GM12878 (cell line): ENCODE measurements at regions not wholly inside any gene's neighbourhood (a gene's known extent, or its start where the extent isn't known, plus 50 kb on each side); places are given as distances from the start of the nearest gene placed in this dataset.

Experiments
- ATAC-seq: fragments of 200-7000 bp; cut with Tn5 transposase; 3 replicates; pipeline ENCODE4 v1.9.1; 2020; ENCODE audit warnings: mild to moderate bottlenecking, moderate library complexity
- BruUV-seq: library from RNA; stranded (reverse); fragments of 400-500 nt; replicated peaks from 2 replicates; lab custom pipeline; 2021; lab: Mats Ljungman, UMichigan
- CTCF ChIA-PET: fragments of 300-600 bp; sonication (Branson Sonifier 250); formaldehyde crosslinking; extraction: SDS; loops from one replicate; lab custom pipeline; 2021; ENCODE audit warnings: inconsistent platforms; lab: Yijun Ruan, JAX
- POLR2A ChIA-PET: fragments of 350-600 bp; formaldehyde crosslinking; extraction: SDS; loops from one replicate; lab custom pipeline; 2021; ENCODE audit warnings: inconsistent platforms; lab: Charles Lee
- RAD21 ChIA-PET: fragments of 300-600 bp; sonication (Branson Sonifier 250); formaldehyde crosslinking; loops from one replicate; lab custom pipeline; 2023; ENCODE audit warnings: antibody characterized with exemption; ENCODE audit not compliant: unreplicated experiment; lab: Charles Lee
- SMC1A ChIA-PET: fragments of 300-600 bp; sonication (Branson Sonifier 250); formaldehyde crosslinking; loops from one replicate; lab custom pipeline; 2023; ENCODE audit not compliant: unreplicated experiment, uncharacterized antibody; lab: Charles Lee
- DNase-seq: peaks from one replicate; pipeline ENCODE4 v3.0.0-alpha.2; 2011; ENCODE audit warnings: low read depth, low spot score
- FAIRE-seq: peaks from 3 replicates; lab custom pipeline; 2011; peaks lifted over from hg19 to GRCh38; lab: Jason Lieb, UNC
- H2AFZ ChIP-seq: 2 replicates; pipeline ENCODE4 v1.6.0; 2011; ENCODE audit warnings: low read depth, low read length, control low read depth; ENCODE audit not compliant: control insufficient read depth
- H3K27ac ChIP-seq: 2 replicates; pipeline ENCODE4 v1.5.1; 2011; ENCODE audit warnings: control low read depth; ENCODE audit not compliant: control insufficient read depth, insufficient read depth
- H3K27me3 ChIP-seq, 2 experiments: replicated peaks in 1 of 2; 2 replicates each; pipeline versions ENCODE4 v1.6.0 to v1.6.1; 2011; ENCODE audit warnings: low read length in 1 of 2; ENCODE audit not compliant: control insufficient read depth in 2 of 2, insufficient read depth in 2 of 2
- H3K36me3 ChIP-seq, 2 experiments: 2 replicates each; pipeline ENCODE4 v1.5.1; 2011; ENCODE audit warnings: low read length in 1 of 2; ENCODE audit not compliant: control insufficient read depth in 2 of 2, insufficient read depth in 2 of 2
- H3K4me1 ChIP-seq: 2 replicates; pipeline ENCODE4 v1.6.1; 2011; ENCODE audit warnings: mild to moderate bottlenecking, low read length, moderate library complexity, mixed read lengths; ENCODE audit not compliant: control insufficient read depth, insufficient read depth
- H3K4me2 ChIP-seq: 2 replicates; pipeline ENCODE4 v1.6.0; 2011; ENCODE audit warnings: control low read depth; ENCODE audit not compliant: control insufficient read depth, insufficient read depth
- H3K4me3 ChIP-seq: fragments of 200-600 bp; sonication (generic); 2 replicates; pipeline ENCODE4 v1.5.1; 2016
- H3K79me2 ChIP-seq: 2 replicates; pipeline ENCODE4 v1.6.0; 2011; ENCODE audit warnings: low read length; ENCODE audit not compliant: control insufficient read depth, insufficient read depth
- H3K9ac ChIP-seq: 2 replicates; pipeline ENCODE4 v1.8.0; 2011; ENCODE audit warnings: low read length, control low read depth, mixed read lengths; ENCODE audit not compliant: control insufficient read depth, insufficient read depth
- H3K9me3 ChIP-seq: replicated peaks from 3 replicates; pipeline ENCODE4 v1.5.1; 2011; ENCODE audit warnings: mild to moderate bottlenecking, low read length; ENCODE audit not compliant: control insufficient read depth, insufficient read depth
- H4K20me1 ChIP-seq: 2 replicates; pipeline ENCODE4 v1.6.0; 2011; ENCODE audit not compliant: control insufficient read depth, insufficient read depth
- BACH1 ChIP-seq: fragments of 450-650 bp; IDR thresholded peaks from 2 replicates; pipeline ENCODE4 v1.6.1; 2017; ENCODE audit warnings: mild to moderate bottlenecking, borderline replicate concordance
- BMI1 ChIP-seq: fragments of 450-650 bp; IDR thresholded peaks from 2 replicates; pipeline ENCODE4 v1.6.1; 2016; ENCODE audit warnings: mild to moderate bottlenecking, moderate library complexity, borderline replicate concordance
- EED ChIP-seq: sonication (generic); IDR thresholded peaks from 2 replicates; pipeline ENCODE4 v1.6.1; 2016; ENCODE audit warnings: antibody characterized with exemption, low read depth
- EGR1 ChIP-seq, 2 experiments: IDR thresholded peaks; 1 replicate in 1 of 2; 2 replicates in 1 of 2; pipeline ENCODE4 v1.6.1; 2011 to 2012; ENCODE audit warnings: low read depth in 2 of 2, low read length in 2 of 2, borderline replicate concordance in 1 of 2, mild to moderate bottlenecking in 1 of 2, moderate library complexity in 1 of 2
- GABPA ChIP-seq: IDR thresholded peaks from 2 replicates; pipeline ENCODE4 v1.6.1; 2014; ENCODE audit warnings: antibody characterized with exemption, low read depth, mild to moderate bottlenecking, inconsistent platforms
- IKZF2 ChIP-seq, 2 experiments: fragments of 450-650 bp; IDR thresholded peaks; 2 replicates each; pipeline ENCODE4 v1.6.1; 2017; ENCODE audit warnings: mild to moderate bottlenecking in 2 of 2, moderate library complexity in 2 of 2
- MTA3 ChIP-seq: IDR thresholded peaks from 2 replicates; pipeline ENCODE4 v1.6.1; 2012; ENCODE audit warnings: low read length, inconsistent platforms, borderline replicate concordance
- NBN ChIP-seq: fragments of 450-650 bp; IDR thresholded peaks from 2 replicates; pipeline ENCODE4 v1.6.1; 2016
- NRF1 ChIP-seq: conservative IDR thresholded peaks from 2 replicates; pipeline ENCODE4 v1.6.1; 2011; ENCODE audit warnings: mild to moderate bottlenecking, low read depth, low read length, improper control_type of control experiment
- POLR2AphosphoS5 ChIP-seq: IDR thresholded peaks from 2 replicates; pipeline ENCODE4 v1.6.1; 2011; ENCODE audit warnings: mild to moderate bottlenecking, low read length, inconsistent platforms
- RAD51 ChIP-seq: fragments of 450-650 bp; IDR thresholded peaks from 2 replicates; pipeline ENCODE4 v1.6.1; 2016; ENCODE audit warnings: moderate library complexity, mild to moderate bottlenecking, inconsistent platforms
- RBBP5 ChIP-seq: fragments of 200-600 bp; sonication (generic); conservative IDR thresholded peaks from 2 replicates; pipeline ENCODE4 v1.6.1; 2016
- RELA ChIP-seq: fragments of 450-650 bp; IDR thresholded peaks from 2 replicates; pipeline ENCODE4 v1.8.0; 2014; ENCODE audit warnings: borderline replicate concordance; ENCODE audit not compliant: partially characterized antibody
- TARDBP ChIP-seq: IDR thresholded peaks from 2 replicates; pipeline ENCODE4 v1.6.1; 2016; ENCODE audit warnings: borderline replicate concordance
- ZNF592 ChIP-seq: fragments of 450-650 bp; IDR thresholded peaks from 2 replicates; pipeline ENCODE4 v1.6.1; 2017; ENCODE audit warnings: mild to moderate bottlenecking, moderate library complexity
- in situ Hi-C: fragments of 300-500 bp; cut with MboI; formaldehyde crosslinking; loops from 9 replicates; pipeline ENCODE4 v1.14.3; 2018; ENCODE audit warnings: mixed read lengths
- intact Hi-C: fragments of 100-400 bp; cut with micrococcal nuclease; formaldehyde crosslinking; loops from one replicate; pipeline ENCODE4 v1.14.2; 2022; ENCODE audit not compliant: unreplicated experiment
- TF ChIP-seq, protein P1 (sequence below): fragments of 450-650 bp; IDR thresholded peaks from 2 replicates; pipeline ENCODE4 v1.6.1; 2017; ENCODE audit warnings: mild to moderate bottlenecking
- TF ChIP-seq, protein P2 (sequence below): fragments of 450-650 bp; IDR thresholded peaks from 2 replicates; pipeline ENCODE4 v1.6.1; 2017; ENCODE audit warnings: low read depth, mild to moderate bottlenecking, moderate library complexity

DNA sequence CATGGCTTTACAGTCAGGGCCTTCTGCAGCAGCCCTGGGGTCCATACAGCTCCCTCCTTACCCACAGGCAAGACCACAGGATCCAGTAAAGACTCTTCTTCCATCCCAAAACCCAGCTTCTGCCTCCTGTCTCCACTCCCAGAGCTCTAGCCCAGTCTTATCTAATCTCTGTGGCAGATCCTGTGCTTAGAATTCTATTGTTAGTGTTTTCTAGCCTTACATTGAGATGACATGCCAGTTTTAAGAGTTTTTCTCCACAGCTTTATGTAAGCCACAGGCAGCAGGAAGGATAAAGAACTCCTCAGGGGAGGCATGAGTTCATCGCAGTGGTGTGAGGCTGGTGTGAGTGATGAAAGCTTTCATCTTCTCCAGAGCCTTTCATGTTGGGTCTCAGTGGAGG, 129.1 kb downstream of the RCHY1 start (continued):
- TF ChIP-seq, protein P1, sequence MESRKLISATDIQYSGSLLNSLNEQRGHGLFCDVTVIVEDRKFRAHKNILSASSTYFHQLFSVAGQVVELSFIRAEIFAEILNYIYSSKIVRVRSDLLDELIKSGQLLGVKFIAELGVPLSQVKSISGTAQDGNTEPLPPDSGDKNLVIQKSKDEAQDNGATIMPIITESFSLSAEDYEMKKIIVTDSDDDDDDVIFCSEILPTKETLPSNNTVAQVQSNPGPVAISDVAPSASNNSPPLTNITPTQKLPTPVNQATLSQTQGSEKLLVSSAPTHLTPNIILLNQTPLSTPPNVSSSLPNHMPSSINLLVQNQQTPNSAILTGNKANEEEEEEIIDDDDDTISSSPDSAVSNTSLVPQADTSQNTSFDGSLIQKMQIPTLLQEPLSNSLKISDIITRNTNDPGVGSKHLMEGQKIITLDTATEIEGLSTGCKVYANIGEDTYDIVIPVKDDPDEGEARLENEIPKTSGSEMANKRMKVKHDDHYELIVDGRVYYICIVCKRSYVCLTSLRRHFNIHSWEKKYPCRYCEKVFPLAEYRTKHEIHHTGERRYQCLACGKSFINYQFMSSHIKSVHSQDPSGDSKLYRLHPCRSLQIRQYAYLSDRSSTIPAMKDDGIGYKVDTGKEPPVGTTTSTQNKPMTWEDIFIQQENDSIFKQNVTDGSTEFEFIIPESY, result no peak
- TF ChIP-seq ZNF592 (no peak), POLR2AphosphoS5 (no peak), NRF1 (no peak), RBBP5 (no peak), TARDBP (no peak), IKZF2 (IDR thresholded peaks at IDR 0.05) (no peak), BACH1 (no peak)

- Histone ChIP-seq H2AFZ (no peak overlapping the region), H3K27me3 (no peaks in the 10 kb centered on the region), H3K4me2 (no peak overlapping the region), H3K4me1 (no peaks in the 10 kb centered on the region), H3K4me3 (no peak overlapping the region), H3K9me3 (no peaks in the 10 kb centered on the region; the same call in 2 of the 3 replicates), H3K9ac (no peak overlapping the region), H3K79me2 (no peaks in the 10 kb centered on the region), H4K20me1 (no peaks in the 10 kb centered on the region), H3K27ac (no peak overlapping the region), H3K36me3 (no peaks in the 10 kb centered on the region)
- no peak for ATAC-seq
- ChIA-PET RAD21 (no interaction called here), POLR2A (interaction anchor here (0.6 kb wide), 1 partner anchor 1872 kb away, joined by 9 read pairs; no protein-coding TSS in a partner anchor), CTCF (no interaction called here), SMC1A (no interaction called here)
- intact Hi-C loops (no loop called here), in situ Hi-C loops (no loop called here)
- no peak for FAIRE-seq
- DNase-seq, result no peak
- no TSS peak for BruUV-seq
- no peak for TF ChIP-seq GABPA
- no peak for TF ChIP-seq MTA3
- TF ChIP-seq RELA, result no peak
- TF ChIP-seq NBN, result no peak
- TF ChIP-seq, protein P2, sequence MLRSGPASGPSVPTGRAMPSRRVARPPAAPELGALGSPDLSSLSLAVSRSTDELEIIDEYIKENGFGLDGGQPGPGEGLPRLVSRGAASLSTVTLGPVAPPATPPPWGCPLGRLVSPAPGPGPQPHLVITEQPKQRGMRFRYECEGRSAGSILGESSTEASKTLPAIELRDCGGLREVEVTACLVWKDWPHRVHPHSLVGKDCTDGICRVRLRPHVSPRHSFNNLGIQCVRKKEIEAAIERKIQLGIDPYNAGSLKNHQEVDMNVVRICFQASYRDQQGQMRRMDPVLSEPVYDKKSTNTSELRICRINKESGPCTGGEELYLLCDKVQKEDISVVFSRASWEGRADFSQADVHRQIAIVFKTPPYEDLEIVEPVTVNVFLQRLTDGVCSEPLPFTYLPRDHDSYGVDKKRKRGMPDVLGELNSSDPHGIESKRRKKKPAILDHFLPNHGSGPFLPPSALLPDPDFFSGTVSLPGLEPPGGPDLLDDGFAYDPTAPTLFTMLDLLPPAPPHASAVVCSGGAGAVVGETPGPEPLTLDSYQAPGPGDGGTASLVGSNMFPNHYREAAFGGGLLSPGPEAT, result no peak
- no peak for TF ChIP-seq BMI1
- no peak for TF ChIP-seq RAD51
- no peak for TF ChIP-seq EGR1 (IDR thresholded peaks at IDR 0.05; ENCODE audit: borderline replicate concordance in 1 of 2, low read depth in 2 of 2, low read length in 2 of 2)
- no peak for TF ChIP-seq EED
- no peak for TF ChIP-seq IKZF2 (IDR thresholded peaks at IDR 0.05)
Observed at GRCh38 chr4:75376543-75376942, 137.7 kb downstream of the RCHY1 start.
